ENCODE measurements at regions not wholly inside any gene's neighbourhood (a gene's known extent, or its start where the extent isn't known, plus 50 kb on each side); places are given as distances from the start of the nearest gene placed in this dataset.

GRCh38 chr14:71483154-71483553 is 449.1 kb upstream of the RGS6 start:
- no peak for TF ChIP-seq CTCF (conservative IDR thresholded peaks at IDR 0.05)
- H3K27ac ChIP-seq (ENCODE audit: insufficient read length, low read depth, low read length), result no peak overlapping the region
- no peak overlapping the region for H4K5ac ChIP-seq (ENCODE audit: insufficient read length, low read depth, low read length)
- no peak overlapping the region for H3T11ph ChIP-seq (ENCODE audit: low read length)
- H3K14ac ChIP-seq (ENCODE audit: insufficient read depth, low read length), result no peak overlapping the region
- H3K23ac ChIP-seq (ENCODE audit: insufficient read length, low read depth, low read length), result no peak overlapping the region
- H3K18ac ChIP-seq (ENCODE audit: insufficient read length, low read depth, low read length), result no peak overlapping the region
- H3K4me2 ChIP-seq (ENCODE audit: insufficient read depth, insufficient read length, low read length), result no peak overlapping the region
- H3K27me3 ChIP-seq (ENCODE audit: insufficient read depth, low read length), result no peaks in the 10 kb centered on the region
- H3K79me2 ChIP-seq (ENCODE audit: insufficient read depth, low read length), result 0 out of 2 replicates have a peak, but pooled peaks cover 5% of the 10 kb centered on the region
- Mint-ChIP-seq H3K9me3 (peaks cover 0 to 4% of the 10 kb centered on the region in 2 experiments; a peak in 1 of 5 replicates), H3K27me3 (ENCODE audit: low read depth) (no peaks in the 10 kb centered on the region), H3K36me3 (ENCODE audit: insufficient read depth in 1 of 3, low read depth in 3 of 3) (peaks cover 0 to 14% (median 4%) of the 10 kb centered on the region in 3 experiments; a peak in 6 of 7 replicates), H3K27ac (no peak overlapping the region; a peak in 1 of 7 replicates), H3K4me3 (no peak overlapping the region), H3K4me1 (peaks cover 44 to 46% of the 10 kb centered on the region in 2 experiments)
- no peak overlapping the region for H2BK120ac ChIP-seq (ENCODE audit: low read depth, low read length, poor library complexity, severe bottlenecking)
- no peak overlapping the region for H2AK5ac ChIP-seq (ENCODE audit: insufficient read length, low read length)
- no CpG with 5 or more reads among the region's 3 CpGs for WGBS (ENCODE audit: extremely low coverage, insufficient read length, low lambda C conversion rate)
- peaks cover 8% of the 10 kb centered on the region; the same call in 1 of the 2 replicates for H3K4me1 ChIP-seq (ENCODE audit: insufficient read depth, low read length)
- H2BK20ac ChIP-seq (ENCODE audit: low read depth, low read length, poor library complexity, severe bottlenecking), result no peak overlapping the region
- no peak overlapping the region for H2BK5ac ChIP-seq (ENCODE audit: insufficient read length, low read length)
- H2BK15ac ChIP-seq (ENCODE audit: low read depth, low read length), result no peak overlapping the region
- H4K91ac ChIP-seq (ENCODE audit: insufficient read length, low read depth, low read length), result no peak overlapping the region
- H3K4ac ChIP-seq (ENCODE audit: low read depth, low read length), result no peak overlapping the region
- H3K79me1 ChIP-seq (ENCODE audit: insufficient read depth, low read depth, low read length, poor library complexity, severe bottlenecking), result no peaks in the 10 kb centered on the region
- no peak overlapping the region for H3K9ac ChIP-seq (ENCODE audit: extremely low read depth, insufficient read length, low read length)
- no peak overlapping the region for H3K56ac ChIP-seq (ENCODE audit: insufficient read length, low read depth, low read length)
- H4K20me1 ChIP-seq (ENCODE audit: control insufficient read depth, insufficient read depth, insufficient read length), result no peaks in the 10 kb centered on the region
- DNase-seq, result no peak
- no peaks in the 10 kb centered on the region for H3K9me3 ChIP-seq (ENCODE audit: control insufficient read depth, low read depth, low read length)
- H2AFZ ChIP-seq (ENCODE audit: low read length), result no peak overlapping the region
- no peak overlapping the region for H4K8ac ChIP-seq (replicated peaks; ENCODE audit: insufficient read length, low read depth, low read length)
- H3K23me2 ChIP-seq (ENCODE audit: insufficient read length, low read depth, low read length, poor library complexity, severe bottlenecking), result no peaks in the 10 kb centered on the region
- no peak overlapping the region for H2BK12ac ChIP-seq (ENCODE audit: insufficient read length, low read depth, low read length)
